GM23338 (cell line): ENCODE measurements at regions not wholly inside any gene's neighbourhood (a gene's known extent, or its start where the extent isn't known, plus 50 kb on each side); places are given as distances from the start of the nearest gene placed in this dataset.

Experiments
- ATAC-seq: fragments of 200-7000 bp; cut with Tn5 transposase; 3 replicates; pipeline ENCODE4 v1.9.1; 2020
- DNase-seq: peaks from one replicate; pipeline ENCODE4 v3.0.0-alpha.2; 2015; ENCODE audit warnings: low spot score
- H2AFZ ChIP-seq: fragments of 200-600 bp; sonication (generic); 2 replicates; pipeline ENCODE4 v1.8.0; 2016; ENCODE audit warnings: antibody characterized with exemption, mild to moderate bottlenecking, moderate library complexity
- H3F3A ChIP-seq: fragments of 200-600 bp; sonication (generic); replicated peaks from 2 replicates; pipeline ENCODE4 v1.8.0; 2017; ENCODE audit warnings: antibody characterized with exemption, mixed run types, low read depth
- H3K27ac ChIP-seq: fragments of 200-600 bp; sonication (generic); 2 replicates; pipeline ENCODE4 v1.6.1; 2016; ENCODE audit warnings: low read depth
- H3K27me3 ChIP-seq: fragments of 200-600 bp; sonication (generic); 2 replicates; pipeline ENCODE4 v1.8.0; 2016; ENCODE audit warnings: mild to moderate bottlenecking, mixed run types, moderate library complexity; ENCODE audit not compliant: insufficient read depth
- H3K36me3 ChIP-seq: fragments of 200-600 bp; sonication (generic); 2 replicates; pipeline ENCODE4 v1.8.0; 2016; ENCODE audit warnings: mild to moderate bottlenecking; ENCODE audit not compliant: insufficient read depth
- H3K4me1 ChIP-seq: fragments of 200-600 bp; sonication (generic); 2 replicates; pipeline ENCODE4 v1.8.0; 2016; ENCODE audit warnings: mild to moderate bottlenecking, moderate library complexity; ENCODE audit not compliant: insufficient read depth
- H3K4me2 ChIP-seq: fragments of 200-600 bp; sonication (generic); 2 replicates; pipeline ENCODE4 v1.7.1; 2017; ENCODE audit warnings: mixed run types
- H3K4me3 ChIP-seq: fragments of 200-600 bp; sonication (generic); 2 replicates; pipeline ENCODE4 v1.6.1; 2016; ENCODE audit warnings: mixed run types
- H3K79me2 ChIP-seq: fragments of 200-600 bp; sonication (generic); replicated peaks from 2 replicates; pipeline ENCODE4 v1.8.0; 2017; ENCODE audit warnings: mild to moderate bottlenecking; ENCODE audit not compliant: insufficient read depth
- H3K9me2 ChIP-seq: fragments of 200-600 bp; sonication (generic); 2 replicates; pipeline ENCODE4 v1.8.0; 2017; ENCODE audit not compliant: insufficient read depth
- H4K20me1 ChIP-seq: fragments of 200-600 bp; sonication (generic); replicated peaks from 2 replicates; pipeline ENCODE4 v1.8.0; 2017; ENCODE audit warnings: mild to moderate bottlenecking; ENCODE audit not compliant: insufficient read depth
- H3K27ac Mint-ChIP-seq: 2 replicates; pipeline ENCODE4 v1.8.0; 2020; ENCODE audit warnings: inconsistent platforms, mild to moderate bottlenecking, moderate library complexity, mixed read lengths
- H3K27me3 Mint-ChIP-seq: 3 replicates; pipeline ENCODE4 v1.8.0; 2022; ENCODE audit warnings: low read depth, mild to moderate bottlenecking, moderate library complexity, mixed read lengths, inconsistent platforms; ENCODE audit not compliant: insufficient read depth, poor library complexity
- H3K36me3 Mint-ChIP-seq: 3 replicates; pipeline ENCODE4 v1.8.0; 2021; ENCODE audit warnings: low read depth, mild to moderate bottlenecking, inconsistent platforms, moderate library complexity, mixed read lengths
- H3K4me1 Mint-ChIP-seq: 3 replicates; pipeline ENCODE4 v1.8.0; 2020; ENCODE audit warnings: mild to moderate bottlenecking, inconsistent platforms, mixed read lengths
- H3K4me3 Mint-ChIP-seq: 3 replicates; pipeline ENCODE4 v1.8.0; 2021; ENCODE audit warnings: moderate library complexity, mild to moderate bottlenecking, inconsistent platforms, mixed read lengths
- H3K9me3 Mint-ChIP-seq: 3 replicates; pipeline ENCODE4 v1.8.0; 2020; ENCODE audit warnings: moderate library complexity, mild to moderate bottlenecking, inconsistent platforms, mixed read lengths
- CREB1 ChIP-seq: fragments of 250-450 bp; sonication (Bioruptor Pico); IDR thresholded peaks from 2 replicates; pipeline ENCODE4 v1.5.0; 2020; ENCODE audit warnings: low read depth, mild to moderate bottlenecking, moderate library complexity
- CTCF ChIP-seq, 2 experiments: fragments of 200-600 bp in 1 of 2; sonication (generic) in 1 of 2; conservative IDR thresholded peaks; 2 replicates each; pipeline versions ENCODE4 v1.5.1 to v1.6.1; 2016 to 2017; ENCODE audit warnings: antibody characterized with exemption in 2 of 2, low read depth in 2 of 2, mild to moderate bottlenecking in 2 of 2, moderate library complexity in 1 of 2
- ETS1 ChIP-seq: IDR thresholded peaks from 2 replicates; pipeline ENCODE4 v1.6.1; 2016; ENCODE audit warnings: antibody characterized with exemption
- EZH2 ChIP-seq: fragments of 200-600 bp; sonication (generic); IDR thresholded peaks from one replicate; pipeline ENCODE4 v1.8.0; 2017; ENCODE audit warnings: antibody characterized with exemption, mild to moderate bottlenecking, low read depth; ENCODE audit not compliant: unreplicated experiment
- EZH2phosphoT487 ChIP-seq: fragments of 200-600 bp; sonication (generic); IDR thresholded peaks from one replicate; pipeline ENCODE4 v1.8.1; 2018; ENCODE audit warnings: antibody characterized with exemption; ENCODE audit not compliant: unreplicated experiment
- JUNB ChIP-seq: IDR thresholded peaks from one replicate; pipeline ENCODE4 v1.6.1; 2016; ENCODE audit warnings: antibody characterized with exemption; ENCODE audit not compliant: unreplicated experiment
- NANOG ChIP-seq: IDR thresholded peaks from 2 replicates; pipeline ENCODE4 v1.6.1; 2016; ENCODE audit warnings: antibody characterized with exemption, borderline replicate concordance
- POLR2AphosphoS5 ChIP-seq: IDR thresholded peaks from 2 replicates; pipeline ENCODE4 v1.6.1; 2016; ENCODE audit warnings: antibody characterized with exemption, low read depth
- REST ChIP-seq: IDR thresholded peaks from one replicate; pipeline ENCODE4 v1.6.1; 2018; ENCODE audit warnings: antibody characterized with exemption; ENCODE audit not compliant: unreplicated experiment
- STAT1 ChIP-seq: IDR thresholded peaks from one replicate; pipeline ENCODE4 v1.6.1; 2016; ENCODE audit warnings: antibody characterized with exemption; ENCODE audit not compliant: unreplicated experiment
- ZNF114 ChIP-seq: fragments of 250-450 bp; sonication (Bioruptor Pico); IDR thresholded peaks from 2 replicates; pipeline ENCODE4 v1.5.0; 2020; ENCODE audit warnings: mild to moderate bottlenecking, moderate library complexity
- ZNF331 ChIP-seq: fragments of 250-450 bp; sonication (Bioruptor Pico); IDR thresholded peaks from 2 replicates; pipeline ENCODE4 v1.5.0; 2020; ENCODE audit warnings: low read depth, mild to moderate bottlenecking, moderate library complexity

GRCh38 chr22:34502821-34503220, 563.1 kb upstream of the ISX start (continued):
- TF ChIP-seq REST (no peak), ZNF331 (no peak), EZH2 (no peak), NANOG (no peak), CTCF (conservative IDR thresholded peaks at IDR 0.05; ENCODE audit: low read depth in 2 of 2) (no peak)

GRCh38 chr22:34508797-34509196, 557.2 kb upstream of the ISX start:
- Histone ChIP-seq H4K20me1 (no peaks in the 10 kb centered on the region), H3K27ac (no peak overlapping the region), H3F3A (no peaks in the 10 kb centered on the region), H3K27me3 (no peaks in the 10 kb centered on the region), H3K79me2 (no peaks in the 10 kb centered on the region), H3K36me3 (no peaks in the 10 kb centered on the region), H3K9me2 (peaks cover 31% of the 10 kb centered on the region), H3K4me2 (no peak overlapping the region), H3K4me3 (no peak overlapping the region), H3K4me1 (no peaks in the 10 kb centered on the region), H2AFZ (no peak overlapping the region)
- H3K4me1 Mint-ChIP-seq = no peaks in the 10 kb centered on the region
- H3K36me3 Mint-ChIP-seq = no peaks in the 10 kb centered on the region
- H3K9me3 Mint-ChIP-seq = peaks cover 65% of the 10 kb centered on the region
- no peak overlapping the region for H3K27ac Mint-ChIP-seq
- DNase-seq = no peak
- ATAC-seq = no peak
- H3K27me3 Mint-ChIP-seq = peaks cover 4% of the 10 kb centered on the region
- no peak overlapping the region for H3K4me3 Mint-ChIP-seq
- TF ChIP-seq POLR2AphosphoS5 (no peak), EZH2phosphoT487 (no peak), ETS1 (no peak), EZH2 (no peak), CTCF (conservative IDR thresholded peaks at IDR 0.05; ENCODE audit: low read depth in 2 of 2) (no peak), ZNF331 (no peak), JUNB (no peak), REST (no peak), ZNF114 (CRISPR knock-in tag) (no peak), CREB1 (CRISPR knock-in tag) (no peak), STAT1 (no peak)
